Endothelial cell of hepatic sinusoid (primary cell): ENCODE measurements at regions not wholly inside any gene's neighbourhood (a gene's known extent, or its start where the extent isn't known, plus 50 kb on each side); places are given as distances from the start of the nearest gene placed in this dataset.

Source experiments
- in situ Hi-C: cut with HindIII; loops from 2 replicates; pipeline ENCODE4 v1.10.0; 2017; ENCODE audit warnings: low sequenced_read_pairs

GRCh38 chr16:86962259-86962658 lies 354.9 kb downstream of the C16orf95 start:
- in situ Hi-C loops: no loop called here

GRCh38 chr16:86962913-86963312 lies 354.3 kb downstream of the C16orf95 start:
- in situ Hi-C loops: no loop called here

- in situ Hi-C loops: no loop called here
Measured at GRCh38 chr16:86963600-86964575, 353.3 kb downstream of the C16orf95 start.

GRCh38 chr16:86964796-86965241 lies 352.4 kb downstream of the C16orf95 start:
- in situ Hi-C loops: no loop called here

GRCh38 chr16:86965331-86965730 lies 351.9 kb downstream of the C16orf95 start:
- in situ Hi-C loops: no loop called here

- in situ Hi-C loops: no loop called here
Measured at GRCh38 chr16:86965840-86966550, 351.2 kb downstream of the C16orf95 start.

GRCh38 chr16:86966777-86967176 lies 350.4 kb downstream of the C16orf95 start:
- in situ Hi-C loops: no loop called here

GRCh38 chr16:86968866-86969265 lies 348.3 kb downstream of the C16orf95 start:
- in situ Hi-C loops: no loop called here

- in situ Hi-C loops: loop anchor here (5.0 kb wide), 2 partner anchors 77 to 78 kb away; no protein-coding TSS in a partner anchor
Measured at GRCh38 chr16:86969716-86970115, 347.5 kb downstream of the C16orf95 start.

GRCh38 chr16:86970279-86970678 lies 346.9 kb downstream of the C16orf95 start:
- in situ Hi-C loops: loop anchor here (5.0 kb wide), 2 partner anchors 77 to 78 kb away; no protein-coding TSS in a partner anchor

- in situ Hi-C loops: loop anchor here (5.0 kb wide), 2 partner anchors 77 to 78 kb away; no protein-coding TSS in a partner anchor
Measured at GRCh38 chr16:86970726-86971125, 346.5 kb downstream of the C16orf95 start.

- in situ Hi-C loops: loop anchor here (5.0 kb wide), 2 partner anchors 76 to 79 kb away; no protein-coding TSS in a partner anchor
Measured at GRCh38 chr16:86971251-86971650, 345.9 kb downstream of the C16orf95 start.

GRCh38 chr16:86974120-86974519 lies 343.1 kb downstream of the C16orf95 start:
- in situ Hi-C loops: loop anchor here (5.0 kb wide), 2 partner anchors 73 to 82 kb away; no protein-coding TSS in a partner anchor

GRCh38 chr16:86975445-86975844 lies 341.7 kb downstream of the C16orf95 start:
- in situ Hi-C loops: no loop called here

GRCh38 chr16:86977076-86977676 lies 340.0 kb downstream of the C16orf95 start:
- in situ Hi-C loops: no loop called here

- in situ Hi-C loops: no loop called here
Measured at GRCh38 chr16:86978445-86979030, 338.7 kb downstream of the C16orf95 start.

- in situ Hi-C loops: no loop called here
Measured at GRCh38 chr16:86979061-86979460, 338.1 kb downstream of the C16orf95 start.

GRCh38 chr16:86979984-86980553 lies 337.1 kb downstream of the C16orf95 start:
- in situ Hi-C loops: no loop called here

- in situ Hi-C loops: no loop called here
Measured at GRCh38 chr16:86980644-86981043, 336.5 kb downstream of the C16orf95 start.

GRCh38 chr16:86982347-86982596 lies 334.9 kb downstream of the C16orf95 start:
- in situ Hi-C loops: no loop called here
